ENCODE measurements at regions not wholly inside any gene's neighbourhood (a gene's known extent, or its start where the extent isn't known, plus 50 kb on each side); places are given as distances from the start of the nearest gene placed in this dataset.
A peak's percentile ranks its signal among the peaks of the same experiment; 100 is the strongest.
"Not testable (repeated sequence)": the region's sequence is repeated elsewhere in the genome, so short reads cannot be mapped to it uniquely, and the experiment has no call there.

DNA sequence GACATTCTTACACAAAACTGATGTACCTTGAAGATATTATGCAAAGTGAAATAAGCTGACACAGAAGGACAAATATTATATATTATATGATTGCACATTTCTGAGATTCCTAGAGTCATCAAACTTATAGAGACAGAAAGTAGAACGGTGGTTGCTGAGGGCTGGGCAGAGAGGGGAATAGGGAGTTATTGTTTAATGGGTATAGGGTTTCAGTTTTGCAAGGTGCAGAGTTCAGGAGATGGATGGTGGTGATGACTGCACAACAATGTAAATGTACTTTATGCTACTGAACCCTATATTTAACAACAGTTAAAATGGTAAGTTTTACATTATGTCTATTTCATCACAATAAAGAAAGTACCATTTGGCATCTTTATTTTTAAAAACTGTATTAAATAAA lies 315.8 kb upstream of the POU5F2 start:
- H3K27ac Mint-ChIP-seq = no peak overlapping the region
- DNase-seq (ENCODE audit: low spot score) (no peak), ATAC-seq (no peak)
- Histone ChIP-seq H3F3A (replicated peaks; ENCODE audit: low read depth) (no peaks in the 10 kb centered on the region), H3K27me3 (ENCODE audit: insufficient read depth) (no peaks in the 10 kb centered on the region), H3K79me2 (replicated peaks; ENCODE audit: insufficient read depth) (peaks cover 3% of the 10 kb centered on the region; the same call in 1 of the 2 replicates), H3K36me3 (ENCODE audit: insufficient read depth) (no peaks in the 10 kb centered on the region), H3K27ac (ENCODE audit: low read depth) (no peak overlapping the region), H3K4me1 (ENCODE audit: insufficient read depth) (peaks cover 17% of the 10 kb centered on the region), H4K20me1 (replicated peaks; ENCODE audit: insufficient read depth) (no peaks in the 10 kb centered on the region), H3K4me3 (no peak overlapping the region), H3K4me2 (0 out of 2 replicates have a peak overlapping the region, but pooled peaks have one; percentile 4), H3K9me2 (ENCODE audit: insufficient read depth) (no peaks in the 10 kb centered on the region), H2AFZ (no peak overlapping the region)
- H3K4me3 Mint-ChIP-seq = no peak overlapping the region
- no peaks in the 10 kb centered on the region; the same call in 2 of the 3 replicates for H3K9me3 Mint-ChIP-seq
- H3K36me3 Mint-ChIP-seq (ENCODE audit: low read depth) = no peaks in the 10 kb centered on the region; the same call in 1 of the 3 replicates
- H3K4me1 Mint-ChIP-seq = peaks cover 19% of the 10 kb centered on the region
- no peaks in the 10 kb centered on the region for H3K27me3 Mint-ChIP-seq (ENCODE audit: insufficient read depth, low read depth, poor library complexity)
- TF ChIP-seq JUNB (IDR thresholded peaks at IDR 0.05; ENCODE audit: unreplicated experiment) (no peak), ZNF114 (CRISPR knock-in tag; IDR thresholded peaks at IDR 0.05) (no peak), STAT1 (IDR thresholded peaks at IDR 0.05; ENCODE audit: unreplicated experiment) (no peak), ETS1 (IDR thresholded peaks at IDR 0.05) (no peak), CREB1 (CRISPR knock-in tag; IDR thresholded peaks at IDR 0.05; ENCODE audit: low read depth) (no peak), EZH2phosphoT487 (IDR thresholded peaks at IDR 0.05; ENCODE audit: unreplicated experiment) (no peak), NANOG (IDR thresholded peaks at IDR 0.05; ENCODE audit: borderline replicate concordance) (no peak), ZNF462 (CRISPR knock-in tag; IDR thresholded peaks at IDR 0.05) (no peak), ZNF331 (CRISPR knock-in tag; IDR thresholded peaks at IDR 0.05; ENCODE audit: low read depth) (no peak)
- TF ChIP-seq, protein P1, sequence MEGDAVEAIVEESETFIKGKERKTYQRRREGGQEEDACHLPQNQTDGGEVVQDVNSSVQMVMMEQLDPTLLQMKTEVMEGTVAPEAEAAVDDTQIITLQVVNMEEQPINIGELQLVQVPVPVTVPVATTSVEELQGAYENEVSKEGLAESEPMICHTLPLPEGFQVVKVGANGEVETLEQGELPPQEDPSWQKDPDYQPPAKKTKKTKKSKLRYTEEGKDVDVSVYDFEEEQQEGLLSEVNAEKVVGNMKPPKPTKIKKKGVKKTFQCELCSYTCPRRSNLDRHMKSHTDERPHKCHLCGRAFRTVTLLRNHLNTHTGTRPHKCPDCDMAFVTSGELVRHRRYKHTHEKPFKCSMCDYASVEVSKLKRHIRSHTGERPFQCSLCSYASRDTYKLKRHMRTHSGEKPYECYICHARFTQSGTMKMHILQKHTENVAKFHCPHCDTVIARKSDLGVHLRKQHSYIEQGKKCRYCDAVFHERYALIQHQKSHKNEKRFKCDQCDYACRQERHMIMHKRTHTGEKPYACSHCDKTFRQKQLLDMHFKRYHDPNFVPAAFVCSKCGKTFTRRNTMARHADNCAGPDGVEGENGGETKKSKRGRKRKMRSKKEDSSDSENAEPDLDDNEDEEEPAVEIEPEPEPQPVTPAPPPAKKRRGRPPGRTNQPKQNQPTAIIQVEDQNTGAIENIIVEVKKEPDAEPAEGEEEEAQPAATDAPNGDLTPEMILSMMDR (conservative IDR thresholded peaks at IDR 0.05; ENCODE audit: low read depth in 2 of 2) = no peak

- H3K27me3 Mint-ChIP-seq (ENCODE audit: insufficient read depth, low read depth, poor library complexity); H3K9me3 Mint-ChIP-seq; H3K4me2 ChIP-seq; H4K20me1 ChIP-seq (replicated peaks; ENCODE audit: insufficient read depth); H3K27ac Mint-ChIP-seq; H2AFZ ChIP-seq; H3K36me3 ChIP-seq (ENCODE audit: insufficient read depth); H3K27ac ChIP-seq (ENCODE audit: low read depth); H3K4me3 ChIP-seq; DNase-seq (ENCODE audit: low spot score); H3K79me2 ChIP-seq (replicated peaks; ENCODE audit: insufficient read depth); H3K9me2 ChIP-seq (ENCODE audit: insufficient read depth); ATAC-seq; H3K4me3 Mint-ChIP-seq; H3K27me3 ChIP-seq (ENCODE audit: insufficient read depth); H3F3A ChIP-seq (replicated peaks; ENCODE audit: low read depth): not testable (repeated sequence)
- Mint-ChIP-seq H3K36me3 (ENCODE audit: low read depth) (peaks cover 11% of the 10 kb centered on the region), H3K4me1 (peaks cover 25% of the 10 kb centered on the region)
- H3K4me1 ChIP-seq (ENCODE audit: insufficient read depth) = peaks cover 16% of the 10 kb centered on the region
These were observed 308.0 kb upstream of the POU5F2 start for GRCh38 chr5:94049307-94049922.
